H1 (cell line): ENCODE measurements at regions not wholly inside any gene's neighbourhood (a gene's known extent, or its start where the extent isn't known, plus 50 kb on each side); places are given as distances from the start of the nearest gene placed in this dataset.
A peak's percentile ranks its signal among the peaks of the same experiment; 100 is the strongest.

ENCODE experiments used
- CTCF ChIA-PET: fragments of 300-600 bp; sonication (Branson Sonifier 250); formaldehyde crosslinking; loops from one replicate; lab custom pipeline; 2021; ENCODE audit not compliant: partially characterized antibody; lab: Charles Lee
- POLR2A ChIA-PET: fragments of 300-600 bp; sonication (Branson Sonifier 250); formaldehyde crosslinking; loops from one replicate; lab custom pipeline; 2021; ENCODE audit warnings: inconsistent platforms; ENCODE audit not compliant: partially characterized antibody; lab: Charles Lee
- DNase-seq, 2 experiments: peaks; one replicate each; pipeline versions ENCODE4 v3.0.0 to v3.0.0-alpha.2; 2010 to 2022; ENCODE audit warnings: low spot score in 2 of 2, low read depth in 1 of 2, mixed read lengths in 1 of 2
- FAIRE-seq: peaks from 2 replicates; lab custom pipeline; 2011; peaks lifted over from hg19 to GRCh38; lab: Jason Lieb, UNC
- H2AFZ ChIP-seq: 2 replicates; pipeline ENCODE4 v1.8.1; 2012; ENCODE audit warnings: low read length, inconsistent platforms
- H2AK5ac ChIP-seq: 2 replicates; pipeline ENCODE4 v1.6.1; 2013; ENCODE audit warnings: low read depth, low read length
- H2BK120ac ChIP-seq: replicated peaks from 2 replicates; pipeline ENCODE3; 2013; ENCODE audit warnings: low read depth, low read length, inconsistent platforms
- H2BK12ac ChIP-seq: 2 replicates; pipeline ENCODE4 v1.6.1; 2013; ENCODE audit warnings: low read depth, low read length
- H2BK15ac ChIP-seq: 2 replicates; pipeline ENCODE4 v1.6.1; 2013; ENCODE audit warnings: low read length
- H2BK20ac ChIP-seq: 2 replicates; pipeline ENCODE4 v1.6.1; 2013; ENCODE audit warnings: low read length
- H2BK5ac ChIP-seq: 2 replicates; pipeline ENCODE4 v1.6.1; 2013; ENCODE audit warnings: low read depth, low read length
- H3K14ac ChIP-seq: 2 replicates; pipeline ENCODE4 v1.6.1; 2013; ENCODE audit warnings: inconsistent platforms; ENCODE audit not compliant: insufficient read length
- H3K18ac ChIP-seq: 2 replicates; pipeline ENCODE4 v1.6.1; 2013; ENCODE audit warnings: low read length; ENCODE audit errors: extremely low read depth
- H3K23ac ChIP-seq: 2 replicates; pipeline ENCODE4 v1.6.1; 2013; ENCODE audit warnings: inconsistent platforms; ENCODE audit not compliant: insufficient read length
- H3K23me2 ChIP-seq: 2 replicates; pipeline ENCODE4 v1.6.1; 2013; ENCODE audit warnings: low read depth, low read length
- H3K27ac ChIP-seq: 2 replicates; pipeline ENCODE4 v1.6.1; 2011; ENCODE audit warnings: low read depth, low read length, inconsistent platforms
- H3K27me3 ChIP-seq, 4 experiments: replicated peaks in 1 of 4; 1 replicate in 1 of 4; 2 replicates in 3 of 4; pipeline versions ENCODE4 v1.6.1 to v1.8.1; 2011 to 2013; ENCODE audit warnings: low read length in 3 of 4, mild to moderate bottlenecking in 3 of 4, inconsistent platforms in 2 of 4, mixed read lengths in 2 of 4, moderate library complexity in 1 of 4; ENCODE audit not compliant: control insufficient read depth in 3 of 4, insufficient read depth in 3 of 4; ENCODE audit errors: extremely low read depth in 1 of 4
- H3K36me3 ChIP-seq, 4 experiments: 2 replicates each; pipeline versions ENCODE4 v1.6.1 to v1.8.1; 2011 to 2013; ENCODE audit warnings: mild to moderate bottlenecking in 4 of 4, low read length in 3 of 4, moderate library complexity in 2 of 4, control low read depth in 1 of 4, inconsistent platforms in 1 of 4; ENCODE audit not compliant: insufficient read depth in 4 of 4, control insufficient read depth in 2 of 4
- H3K4ac ChIP-seq: replicated peaks from 2 replicates; pipeline ENCODE3; 2013; ENCODE audit warnings: low read length, low read depth, mixed read lengths, inconsistent platforms; ENCODE audit not compliant: insufficient read length
- H3K4me1 ChIP-seq, 4 experiments: replicated peaks in 1 of 4; 1 replicate in 1 of 4; 2 replicates in 3 of 4; pipeline versions ENCODE4 v1.6.1 to v1.8.1; 2011 to 2013; ENCODE audit warnings: low read length in 3 of 4, inconsistent platforms in 2 of 4, mixed read lengths in 1 of 4; ENCODE audit not compliant: insufficient read depth in 4 of 4, control insufficient read depth in 3 of 4
- H3K4me2 ChIP-seq, 2 experiments: 2 replicates each; pipeline versions ENCODE4 v1.6.1 to v1.8.1; 2011 to 2013; ENCODE audit warnings: low read depth in 2 of 2, low read length in 2 of 2, control low read depth in 1 of 2, inconsistent platforms in 1 of 2, mild to moderate bottlenecking in 1 of 2; ENCODE audit not compliant: insufficient read depth in 1 of 2
- H3K4me3 ChIP-seq, 4 experiments: fragments of 200-600, 300-600 bp in 1 of 4; sonication (generic), shearing (Covaris generic), sonication (Bioruptor Twin) in 1 of 4; 2 replicates each; pipeline versions ENCODE4 v1.5.1 to v1.8.1; 2011 to 2016; ENCODE audit warnings: low read length in 4 of 4, low read depth in 3 of 4, control low read depth in 2 of 4, inconsistent platforms in 2 of 4, mild to moderate bottlenecking in 2 of 4, mixed read lengths in 1 of 4, moderate library complexity in 1 of 4; ENCODE audit not compliant: insufficient read depth in 2 of 4; ENCODE audit errors: extremely low read depth in 1 of 4
- H3K56ac ChIP-seq: replicated peaks from 2 replicates; pipeline ENCODE3; 2013; ENCODE audit warnings: low read depth, mild to moderate bottlenecking, mixed read lengths, low read length, inconsistent platforms; ENCODE audit not compliant: insufficient read length
- H3K79me1 ChIP-seq: 2 replicates; pipeline ENCODE4 v1.6.1; 2013; ENCODE audit warnings: low read depth, low read length, control low read depth
- H3K79me2 ChIP-seq, 2 experiments: 2 replicates each; pipeline versions ENCODE4 v1.6.1 to v1.8.1; 2012 to 2013; ENCODE audit warnings: low read length in 2 of 2, mild to moderate bottlenecking in 2 of 2, inconsistent platforms in 1 of 2; ENCODE audit not compliant: insufficient read depth in 2 of 2, control insufficient read depth in 1 of 2
- H3K9ac ChIP-seq, 4 experiments: replicated peaks in 1 of 4; 1 replicate in 1 of 4; 2 replicates in 3 of 4; pipeline versions ENCODE4 v1.6.1 to v1.8.1; 2011 to 2013; ENCODE audit warnings: low read depth in 3 of 4, low read length in 3 of 4, control low read depth in 2 of 4, mild to moderate bottlenecking in 2 of 4, moderate library complexity in 2 of 4, inconsistent platforms in 1 of 4; ENCODE audit errors: extremely low read depth in 1 of 4
- H3K9me3 ChIP-seq, 2 experiments: 2 replicates each; pipeline versions ENCODE4 v1.6.1 to v1.8.1; 2012 to 2013; ENCODE audit warnings: mild to moderate bottlenecking in 2 of 2, moderate library complexity in 2 of 2, control low read depth in 1 of 2, inconsistent platforms in 1 of 2, low read depth in 1 of 2, low read length in 1 of 2, mixed read lengths in 1 of 2; ENCODE audit not compliant: insufficient read depth in 2 of 2
- H4K20me1 ChIP-seq, 2 experiments: replicated peaks in 1 of 2; 2 replicates each; pipeline versions ENCODE3 to v1.8.1; 2011 to 2013; ENCODE audit warnings: inconsistent platforms in 2 of 2, low read length in 2 of 2, mild to moderate bottlenecking in 1 of 2; ENCODE audit not compliant: insufficient read depth in 2 of 2, control insufficient read depth in 1 of 2
- H4K5ac ChIP-seq: 2 replicates; pipeline ENCODE4 v1.6.1; 2013; ENCODE audit warnings: low read length, low read depth, mixed read lengths, inconsistent platforms; ENCODE audit not compliant: insufficient read length
- H4K8ac ChIP-seq: 2 replicates; pipeline ENCODE4 v1.8.0; 2013; ENCODE audit warnings: mild to moderate bottlenecking, moderate library complexity, low read length, inconsistent platforms; ENCODE audit not compliant: insufficient read depth; ENCODE audit errors: extremely low read depth
- H4K91ac ChIP-seq: replicated peaks from 2 replicates; pipeline ENCODE3; 2013; ENCODE audit warnings: low read length, mixed read lengths, inconsistent platforms; ENCODE audit not compliant: insufficient read length
- BCL11A ChIP-seq, 2 experiments: IDR thresholded peaks; one replicate each; pipeline ENCODE4 v1.6.1; 2011; ENCODE audit warnings: low read depth in 2 of 2, low read length in 2 of 2, mild to moderate bottlenecking in 2 of 2
- CBX5 ChIP-seq: fragments of 300-800, 300-1000 bp; sonication (generic); IDR thresholded peaks from 2 replicates; pipeline ENCODE4 v1.7.1; 2016; ENCODE audit warnings: antibody characterized with exemption, low read length, low read depth
- CHD2 ChIP-seq: IDR thresholded peaks from 2 replicates; pipeline ENCODE4 v1.6.1; 2012; ENCODE audit warnings: low read length, improper control_type of control experiment
- EP300 ChIP-seq, 2 experiments: IDR thresholded peaks; 1 replicate in 1 of 2; 2 replicates in 1 of 2; pipeline ENCODE4 v1.6.1; 2011 to 2012; ENCODE audit warnings: low read depth in 2 of 2, low read length in 2 of 2, mild to moderate bottlenecking in 2 of 2, borderline replicate concordance in 1 of 2, inconsistent platforms in 1 of 2, moderate library complexity in 1 of 2
- FOSL1 ChIP-seq: IDR thresholded peaks from 2 replicates; pipeline ENCODE4 v1.6.1; 2011; ENCODE audit warnings: mild to moderate bottlenecking, low read depth, low read length, moderate library complexity; ENCODE audit not compliant: insufficient read depth
- KDM5A ChIP-seq: fragments of 200-600 bp; IDR thresholded peaks from 2 replicates; pipeline ENCODE4 v1.7.1; 2012; ENCODE audit warnings: mild to moderate bottlenecking, low read length, inconsistent platforms, mixed read lengths
- NANOG ChIP-seq: IDR thresholded peaks from 2 replicates; pipeline ENCODE4 v1.6.1; 2011; ENCODE audit warnings: low read length, low read depth, mild to moderate bottlenecking, inconsistent platforms; ENCODE audit not compliant: insufficient read depth, poor library complexity, severe bottlenecking
- RAD21 ChIP-seq, 2 experiments: IDR thresholded peaks in 1 of 2; conservative IDR thresholded peaks in 1 of 2; 2 replicates each; pipeline ENCODE4 v1.6.1; 2011; ENCODE audit warnings: low read depth in 2 of 2, low read length in 2 of 2, improper control_type of control experiment in 1 of 2, inconsistent platforms in 1 of 2, mild to moderate bottlenecking in 1 of 2, moderate library complexity in 1 of 2
- SP1 ChIP-seq: IDR thresholded peaks from 2 replicates; pipeline ENCODE4 v1.6.1; 2011; ENCODE audit warnings: low read depth, low read length
- WGBS, 2 experiments: shearing (Covaris generic) in 1 of 2; methylation state at CpG; one replicate each; pipeline versions ENCODE4 v1.1.6 to v1.1.7; 2013 to 2015; ENCODE audit warnings: low lambda C conversion rate in 2 of 2, mixed read lengths in 2 of 2, inconsistent platforms in 1 of 2, low coverage in 1 of 2, missing lambda C conversion rate in 1 of 2; ENCODE audit not compliant: insufficient replicate concordance in 2 of 2, insufficient coverage in 1 of 2, insufficient read length in 1 of 2; ENCODE audit errors: extremely low coverage in 1 of 2, missing lambda C conversion rate in 1 of 2; 5-methylcytosine and 5-hydroxymethylcytosine counted together
- TF ChIP-seq, protein P1 (sequence below): IDR thresholded peaks from 2 replicates; pipeline ENCODE4 v1.6.1; 2011; ENCODE audit warnings: low read length, improper control_type of control experiment

DNA sequence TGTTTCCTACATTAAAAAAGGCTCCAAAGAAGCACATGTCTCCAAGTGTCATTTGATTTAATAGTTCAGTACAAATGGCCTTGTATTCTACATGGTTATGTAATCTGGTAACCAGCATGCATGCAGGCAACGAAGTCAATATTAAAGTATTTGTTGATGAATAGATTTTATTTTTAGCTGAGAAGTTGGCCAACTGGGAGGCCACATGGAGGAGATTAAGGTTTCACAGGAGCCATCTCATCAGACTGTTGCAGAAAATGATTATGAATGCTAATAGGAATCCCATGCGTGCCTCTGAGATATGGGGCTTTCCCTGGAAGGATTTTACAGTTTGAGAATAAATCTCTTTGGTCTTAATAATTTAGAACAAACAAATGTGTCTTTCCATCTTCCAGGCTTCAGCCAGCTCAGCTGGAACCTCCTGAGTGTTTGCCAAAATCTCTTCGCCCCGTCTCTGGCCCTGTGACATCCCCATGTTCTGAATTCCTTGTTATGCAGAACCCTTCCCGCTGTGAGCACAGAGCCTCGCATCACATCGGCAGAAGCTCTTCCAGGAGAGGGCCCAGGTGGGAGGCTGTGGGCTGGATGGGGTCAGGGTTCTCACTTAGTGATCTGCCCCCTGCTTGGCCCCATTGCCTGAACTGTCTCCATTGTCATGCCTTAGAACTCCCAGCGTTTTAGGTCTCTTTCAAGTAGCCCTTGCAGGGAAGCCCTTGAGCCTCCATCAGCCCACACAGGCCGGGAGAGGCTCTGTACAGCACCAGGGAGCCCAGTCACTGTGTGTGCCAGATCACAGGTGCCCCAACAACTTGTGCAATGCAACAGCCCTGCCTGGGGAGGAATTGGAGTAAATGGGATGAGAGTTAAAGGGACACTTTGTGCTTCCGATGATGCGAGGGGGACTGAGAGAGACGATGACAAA is 190.5 kb upstream of the TWIST2 start:
- Histone ChIP-seq H3K9me3 (no peaks in the 10 kb centered on the region), H3K14ac (no peak overlapping the region), H3K23ac (no peak overlapping the region), H3K4me3 (no peak overlapping the region; a peak in 1 of 8 replicates), H2BK15ac (no peak overlapping the region), H4K8ac (no peak overlapping the region), H3K79me2 (no peaks in the 10 kb centered on the region), H3K23me2 (no peaks in the 10 kb centered on the region), H3K4me1 (peaks cover 0 to 11% (median 4%) of the 10 kb centered on the region in 4 experiments; a peak in 3 of 7 replicates), H3K9ac (no peak overlapping the region), H4K91ac (no peak overlapping the region), H2BK120ac (no peak overlapping the region), H3K27me3 (no peaks in the 10 kb centered on the region; a peak in 1 of 7 replicates), H3K36me3 (no peaks in the 10 kb centered on the region), H2AFZ (no peak overlapping the region), H3K4me2 (no peak overlapping the region; a peak in 1 of 4 replicates), H3K27ac (no peak overlapping the region), H2BK12ac (no peak overlapping the region), H4K5ac (no peak overlapping the region), H3K56ac (no peak overlapping the region), H3K79me1 (no peaks in the 10 kb centered on the region), H4K20me1 (no peaks in the 10 kb centered on the region), H2BK5ac (no peak overlapping the region), H3K4ac (no peak overlapping the region), H3K18ac (no peak overlapping the region), H2AK5ac (no peak overlapping the region), H2BK20ac (no peak overlapping the region)
- FAIRE-seq (no peak), DNase-seq (peak; percentile 27 to 48)
- CTCF ChIA-PET, result interaction anchor here (1.2 kb wide), 1 partner anchor 13 kb away, joined by 3 read pairs; no protein-coding TSS in a partner anchor
- POLR2A ChIA-PET, result no interaction called here
- 49% methylated on average over 9 of the region's 12 CpGs; no CpG with 5 or more reads in 1 of the 2 experiments for WGBS, 2 experiments
- TF ChIP-seq RAD21 (IDR thresholded peaks at IDR 0.05 in 1 of 2, conservative IDR thresholded peaks at IDR 0.05 in 1 of 2; ENCODE audit: low read depth in 2 of 2, low read length in 2 of 2) (0 out of 4 replicates have a peak, but pooled peaks of 1 of the 2 experiments have one; percentile 1), BCL11A (IDR thresholded peaks at IDR 0.05; ENCODE audit: low read depth in 2 of 2, low read length in 2 of 2) (no peak), CBX5 (no peak), KDM5A (no peak), NANOG (peak; percentile 78), CHD2 (no peak), SP1 (no peak), FOSL1 (no peak), EP300 (IDR thresholded peaks at IDR 0.05; ENCODE audit: borderline replicate concordance in 1 of 2, low read depth in 2 of 2, low read length in 2 of 2) (no peak)
- TF ChIP-seq, protein P1, sequence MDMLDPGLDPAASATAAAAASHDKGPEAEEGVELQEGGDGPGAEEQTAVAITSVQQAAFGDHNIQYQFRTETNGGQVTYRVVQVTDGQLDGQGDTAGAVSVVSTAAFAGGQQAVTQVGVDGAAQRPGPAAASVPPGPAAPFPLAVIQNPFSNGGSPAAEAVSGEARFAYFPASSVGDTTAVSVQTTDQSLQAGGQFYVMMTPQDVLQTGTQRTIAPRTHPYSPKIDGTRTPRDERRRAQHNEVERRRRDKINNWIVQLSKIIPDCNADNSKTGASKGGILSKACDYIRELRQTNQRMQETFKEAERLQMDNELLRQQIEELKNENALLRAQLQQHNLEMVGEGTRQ, result no peak
